DND-41 (cell line): ENCODE measurements at regions not wholly inside any gene's neighbourhood (a gene's known extent, or its start where the extent isn't known, plus 50 kb on each side); places are given as distances from the start of the nearest gene placed in this dataset.

Source experiments
- CTCF ChIP-seq: IDR thresholded peaks from 2 replicates; pipeline ENCODE4 v1.5.1; 2012; ENCODE audit warnings: borderline replicate concordance, low read length, moderate library complexity, mild to moderate bottlenecking; ENCODE audit not compliant: poor library complexity, severe bottlenecking; ENCODE audit errors: extremely low read depth
- EZH2 ChIP-seq: IDR thresholded peaks from 3 replicates; pipeline ENCODE4 v1.6.1; 2012; ENCODE audit warnings: borderline replicate concordance, low read depth, mild to moderate bottlenecking, moderate library complexity, low read length, inconsistent platforms; ENCODE audit not compliant: severe bottlenecking

- TF ChIP-seq CTCF (no peak), EZH2 (no peak)
Observed at GRCh38 chr12:33832900-33833299, 189.4 kb upstream of the ALG10 start.
